Endothelial cell of umbilical vein (primary cell): ENCODE measurements at regions not wholly inside any gene's neighbourhood (a gene's known extent, or its start where the extent isn't known, plus 50 kb on each side); places are given as distances from the start of the nearest gene placed in this dataset.

Source experiments
- BruUV-seq: library from RNA; stranded (reverse); fragments of 400-500 nt; replicated peaks from 2 replicates; lab custom pipeline; 2021; lab: Mats Ljungman, UMichigan
- CTCF ChIA-PET: fragments of 300-600, 350-600 bp; sonication (Branson Sonifier 250); formaldehyde crosslinking; loops from one replicate; lab custom pipeline; 2021; ENCODE audit warnings: antibody characterized with exemption, inconsistent platforms; lab: Charles Lee
- POLR2A ChIA-PET: fragments of 300-600, 350-600 bp; sonication (Branson Sonifier 250); formaldehyde crosslinking; loops from one replicate; lab custom pipeline; 2021; ENCODE audit warnings: antibody characterized with exemption, inconsistent platforms; lab: Charles Lee
- DNase-seq: peaks from one replicate; pipeline ENCODE4 v3.0.0-alpha.2; 2011; ENCODE audit warnings: low read depth, low spot score
- FAIRE-seq: peaks from 2 replicates; lab custom pipeline; 2011; peaks lifted over from hg19 to GRCh38; lab: Jason Lieb, UNC
- H2AFZ ChIP-seq: 2 replicates; pipeline ENCODE4 v1.6.0; 2012; ENCODE audit warnings: low read depth, low read length, control low read depth, inconsistent platforms
- H3K27ac ChIP-seq: 2 replicates; pipeline ENCODE4 v1.5.1; 2011; ENCODE audit warnings: low read depth, mild to moderate bottlenecking, control low read depth, low read length, moderate library complexity; ENCODE audit not compliant: insufficient read depth
- H3K27me3 ChIP-seq, 2 experiments: 2 replicates each; pipeline versions ENCODE4 v1.6.0 to v1.6.1; 2011; ENCODE audit warnings: low read length in 2 of 2, mixed read lengths in 1 of 2; ENCODE audit not compliant: control insufficient read depth in 2 of 2, insufficient read depth in 2 of 2
- H3K36me3 ChIP-seq, 2 experiments: 2 replicates in 1 of 2; 3 replicates in 1 of 2; pipeline ENCODE4 v1.5.1; 2011; ENCODE audit warnings: low read length in 2 of 2, mild to moderate bottlenecking in 1 of 2, moderate library complexity in 1 of 2; ENCODE audit not compliant: control insufficient read depth in 2 of 2, insufficient read depth in 2 of 2; ENCODE audit errors: extremely low read depth in 1 of 2
- H3K4me1 ChIP-seq: 3 replicates; pipeline ENCODE4 v1.5.1; 2011; ENCODE audit warnings: mild to moderate bottlenecking, low read length; ENCODE audit not compliant: control insufficient read depth, insufficient read depth; ENCODE audit errors: extremely low read depth
- H3K4me2 ChIP-seq: 2 replicates; pipeline ENCODE4 v1.6.1; 2011; ENCODE audit warnings: low read length, control low read depth, mixed read lengths; ENCODE audit not compliant: insufficient read depth
- H3K4me3 ChIP-seq, 3 experiments: fragments of 200-600 bp in 1 of 3; sonication (generic), shearing (Covaris generic) in 1 of 3; replicated peaks in 1 of 3; 2 replicates each; pipeline ENCODE4 v1.5.1; 2011 to 2016; ENCODE audit warnings: control low read depth in 3 of 3, low read length in 3 of 3, mild to moderate bottlenecking in 2 of 3, inconsistent platforms in 1 of 3, low read depth in 1 of 3, moderate library complexity in 1 of 3; ENCODE audit not compliant: insufficient read depth in 1 of 3
- H3K79me2 ChIP-seq: 2 replicates; pipeline ENCODE4 v1.6.0; 2012; ENCODE audit warnings: low read length, inconsistent platforms; ENCODE audit not compliant: control insufficient read depth, insufficient read depth
- H3K9ac ChIP-seq: replicated peaks from 2 replicates; pipeline ENCODE3; 2011; ENCODE audit warnings: low read length, control low read depth; ENCODE audit not compliant: insufficient read depth; ENCODE audit errors: extremely low read depth
- H3K9me1 ChIP-seq: replicated peaks from 3 replicates; pipeline ENCODE4 v1.6.0; 2011; ENCODE audit warnings: mild to moderate bottlenecking, low read length; ENCODE audit not compliant: control insufficient read depth, insufficient read depth; ENCODE audit errors: extremely low read depth
- H3K9me3 ChIP-seq: replicated peaks from 2 replicates; pipeline ENCODE4 v1.5.1; 2012; ENCODE audit warnings: low read length, inconsistent platforms; ENCODE audit not compliant: control insufficient read depth, insufficient read depth
- H4K20me1 ChIP-seq: replicated peaks from 2 replicates; pipeline ENCODE3; 2011; ENCODE audit warnings: mild to moderate bottlenecking, low read length; ENCODE audit not compliant: control insufficient read depth, insufficient read depth; ENCODE audit errors: extremely low read depth
- EZH2 ChIP-seq: IDR thresholded peaks from 2 replicates; pipeline ENCODE4 v1.6.1; 2012; ENCODE audit warnings: borderline replicate concordance, low read depth, mild to moderate bottlenecking, moderate library complexity, low read length, inconsistent platforms; ENCODE audit not compliant: severe bottlenecking
- FOS ChIP-seq: IDR thresholded peaks from 2 replicates; pipeline ENCODE4 v1.6.1; 2011; ENCODE audit warnings: mild to moderate bottlenecking, low read length, moderate library complexity, borderline replicate concordance; ENCODE audit not compliant: insufficient read depth
- GATA2 ChIP-seq: IDR thresholded peaks from 2 replicates; pipeline ENCODE4 v1.7.0; 2011; ENCODE audit warnings: low read depth, mild to moderate bottlenecking, moderate library complexity, mixed read lengths, low read length; ENCODE audit not compliant: insufficient read length, insufficient read depth
- JUN ChIP-seq: IDR thresholded peaks from 2 replicates; pipeline ENCODE4 v1.6.1; 2011; ENCODE audit warnings: borderline replicate concordance, low read depth; ENCODE audit not compliant: insufficient read length, insufficient read depth
- MAX ChIP-seq: IDR thresholded peaks from 2 replicates; pipeline ENCODE4 v1.6.1; 2011; ENCODE audit not compliant: insufficient read depth, insufficient read length
- MYC ChIP-seq: IDR thresholded peaks from one replicate; pipeline ENCODE4 v1.6.1; 2011; ENCODE audit warnings: mild to moderate bottlenecking, low read depth, low read length
- POLR2A ChIP-seq: IDR thresholded peaks from 2 replicates; pipeline ENCODE4 v1.6.1; 2012; ENCODE audit warnings: low read depth, mild to moderate bottlenecking, control low read depth, low read length
- POLR2AphosphoS5 ChIP-seq: IDR thresholded peaks from 2 replicates; pipeline ENCODE4 v1.6.1; 2012; ENCODE audit warnings: low read depth, mild to moderate bottlenecking, control low read depth, low read length, moderate library complexity; ENCODE audit not compliant: insufficient read depth
- dilution Hi-C: fragments of 300-500 bp; cut with MboI; formaldehyde crosslinking; loops from one replicate; pipeline ENCODE4 v1.15.0; 2019; ENCODE audit warnings: low sequenced_read_pairs; ENCODE audit not compliant: extremely low pct_ligation_motif_present
- intact Hi-C: fragments of 100-400 bp; cut with micrococcal nuclease; formaldehyde crosslinking; loops from one replicate; pipeline ENCODE4 v1.10.0; 2022
- TF ChIP-seq, protein P1 (sequence below), 2 donors: IDR thresholded peaks; 1 replicate in 1 of 2; 2 replicates in 1 of 2; pipeline ENCODE4 v1.5.1; 2011; ENCODE audit warnings: low read length in 2 of 2, mild to moderate bottlenecking in 2 of 2, moderate library complexity in 2 of 2, control low read depth in 1 of 2, inconsistent platforms in 1 of 2, low read depth in 1 of 2; ENCODE audit not compliant: insufficient read depth in 1 of 2; ENCODE audit errors: extremely low read depth in 1 of 2

DNA sequence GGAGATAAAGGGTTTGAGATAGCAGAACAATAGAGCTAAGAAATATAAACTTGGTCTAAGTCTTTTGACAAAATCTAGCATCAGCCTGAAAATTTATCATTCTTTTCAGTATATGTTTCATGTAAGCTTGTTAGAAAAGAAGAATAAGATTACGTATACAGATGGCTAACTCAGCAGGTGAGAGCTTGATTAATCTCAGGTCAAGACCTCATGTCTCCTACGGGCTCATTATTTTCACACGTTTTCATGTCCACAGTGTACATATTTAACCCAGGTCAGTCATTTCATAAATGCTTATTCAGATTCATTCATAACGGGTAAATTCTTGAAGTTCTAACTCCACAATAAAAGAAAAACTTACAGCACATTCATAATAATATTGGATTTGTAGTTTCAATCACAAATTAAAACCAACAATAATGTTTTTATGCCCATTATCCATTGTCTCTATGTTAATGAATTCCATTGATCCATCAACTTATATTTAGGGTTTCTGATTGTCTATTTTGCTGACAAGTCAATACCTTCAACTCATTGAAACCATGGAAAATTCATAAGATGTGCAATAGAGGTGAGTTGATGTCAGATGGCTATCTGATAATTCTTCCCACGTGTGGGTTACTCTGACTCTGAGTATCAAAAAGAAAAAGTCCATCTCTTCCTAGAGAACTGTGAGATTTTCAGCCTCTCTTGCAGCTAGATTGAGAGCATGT lies 102.6 kb downstream of the CASP12 start:
- H3K9me1 ChIP-seq, result no peaks in the 10 kb centered on the region
- H3K4me3 ChIP-seq, result no peak overlapping the region
- ChIA-PET POLR2A (no interaction called here), CTCF (no interaction called here)
- intact Hi-C loops (no loop called here), dilution Hi-C loops (no loop called here)
- no peak overlapping the region for H2AFZ ChIP-seq
- H3K79me2 ChIP-seq, result no peaks in the 10 kb centered on the region
- no peaks in the 10 kb centered on the region for H4K20me1 ChIP-seq
- DNase-seq (no peak), FAIRE-seq (no peak)
- H3K9me3 ChIP-seq, result no peaks in the 10 kb centered on the region
- H3K36me3 ChIP-seq, result no peaks in the 10 kb centered on the region
- TF ChIP-seq EZH2 (no peak), MAX (no peak), GATA2 (no peak), FOS (no peak), POLR2AphosphoS5 (no peak), MYC (no peak), JUN (no peak), POLR2A (no peak)
- TF ChIP-seq, protein P1, sequence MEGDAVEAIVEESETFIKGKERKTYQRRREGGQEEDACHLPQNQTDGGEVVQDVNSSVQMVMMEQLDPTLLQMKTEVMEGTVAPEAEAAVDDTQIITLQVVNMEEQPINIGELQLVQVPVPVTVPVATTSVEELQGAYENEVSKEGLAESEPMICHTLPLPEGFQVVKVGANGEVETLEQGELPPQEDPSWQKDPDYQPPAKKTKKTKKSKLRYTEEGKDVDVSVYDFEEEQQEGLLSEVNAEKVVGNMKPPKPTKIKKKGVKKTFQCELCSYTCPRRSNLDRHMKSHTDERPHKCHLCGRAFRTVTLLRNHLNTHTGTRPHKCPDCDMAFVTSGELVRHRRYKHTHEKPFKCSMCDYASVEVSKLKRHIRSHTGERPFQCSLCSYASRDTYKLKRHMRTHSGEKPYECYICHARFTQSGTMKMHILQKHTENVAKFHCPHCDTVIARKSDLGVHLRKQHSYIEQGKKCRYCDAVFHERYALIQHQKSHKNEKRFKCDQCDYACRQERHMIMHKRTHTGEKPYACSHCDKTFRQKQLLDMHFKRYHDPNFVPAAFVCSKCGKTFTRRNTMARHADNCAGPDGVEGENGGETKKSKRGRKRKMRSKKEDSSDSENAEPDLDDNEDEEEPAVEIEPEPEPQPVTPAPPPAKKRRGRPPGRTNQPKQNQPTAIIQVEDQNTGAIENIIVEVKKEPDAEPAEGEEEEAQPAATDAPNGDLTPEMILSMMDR (IDR thresholded peaks at IDR 0.05; ENCODE audit: extremely low read depth in 1 of 2, insufficient read depth in 1 of 2, low read depth in 1 of 2, low read length in 2 of 2), result no peak
- no peak overlapping the region for H3K27ac ChIP-seq
- no peaks in the 10 kb centered on the region for H3K27me3 ChIP-seq
- H3K9ac ChIP-seq, result no peak overlapping the region
- H3K4me1 ChIP-seq, result no peaks in the 10 kb centered on the region
- H3K4me2 ChIP-seq, result no peak overlapping the region
- no TSS peak for BruUV-seq
